Muscle layer of duodenum (tissue), 2 donors: ENCODE measurements at regions not wholly inside any gene's neighbourhood (a gene's known extent, or its start where the extent isn't known, plus 50 kb on each side); places are given as distances from the start of the nearest gene placed in this dataset.

Source experiments
- H3K27ac ChIP-seq: one replicate; pipeline ENCODE4 v1.7.0; 2013; ENCODE audit warnings: mild to moderate bottlenecking, low read length
- H3K27me3 ChIP-seq: one replicate; pipeline ENCODE4 v1.7.0; 2013; ENCODE audit warnings: low read depth, mild to moderate bottlenecking, control low read depth, low read length
- H3K36me3 ChIP-seq, 2 donors: one replicate each; pipeline ENCODE4 v1.7.0; 2013; ENCODE audit warnings: low read length in 2 of 2, control low read depth in 1 of 2, mild to moderate bottlenecking in 1 of 2; ENCODE audit not compliant: insufficient read depth in 2 of 2, control insufficient read depth in 1 of 2
- H3K4me1 ChIP-seq, 2 donors: one replicate each; pipeline ENCODE4 v1.7.0; 2013; ENCODE audit warnings: low read length in 2 of 2, mild to moderate bottlenecking in 2 of 2, control low read depth in 1 of 2, moderate library complexity in 1 of 2; ENCODE audit not compliant: insufficient read depth in 2 of 2, control insufficient read depth in 1 of 2
- H3K4me3 ChIP-seq, 2 donors: one replicate each; pipeline ENCODE4 v1.7.0; 2013; ENCODE audit warnings: low read length in 2 of 2, low read depth in 1 of 2, mild to moderate bottlenecking in 1 of 2
- H3K9me3 ChIP-seq, 2 donors: one replicate each; pipeline ENCODE4 v1.7.0; 2013; ENCODE audit warnings: low read length in 2 of 2, control low read depth in 1 of 2, mild to moderate bottlenecking in 1 of 2; ENCODE audit not compliant: control insufficient read depth in 1 of 2
- donor health status: healthy.

DNA sequence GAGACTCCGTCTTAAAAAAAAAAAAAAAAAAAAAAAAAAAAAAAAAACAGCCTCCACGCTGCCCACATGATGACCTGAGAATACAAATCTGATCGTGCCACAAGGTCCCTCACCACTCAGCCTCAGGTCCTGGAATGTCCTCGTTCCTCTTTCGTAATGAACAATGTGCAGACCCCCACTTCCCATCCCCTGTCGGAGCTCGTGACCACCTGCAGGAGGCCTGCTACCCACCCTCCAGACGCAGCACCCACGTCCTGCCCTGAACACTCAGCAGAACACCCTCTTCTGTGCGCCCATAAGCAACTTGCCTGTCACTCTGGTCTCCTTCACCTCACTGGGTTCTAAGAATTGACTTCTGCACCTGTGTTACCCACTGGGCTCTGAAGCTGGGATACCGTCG, 166.4 kb downstream of the KATNAL1 start:
- Histone ChIP-seq H3K4me3 (no peak overlapping the region), H3K27ac (no peak overlapping the region), H3K36me3 (no peaks in the 10 kb centered on the region), H3K4me1 (peaks cover 0 to 13% of the 10 kb centered on the region in 2 donors), H3K9me3 (no peaks in the 10 kb centered on the region), H3K27me3 (no peaks in the 10 kb centered on the region)

DNA sequence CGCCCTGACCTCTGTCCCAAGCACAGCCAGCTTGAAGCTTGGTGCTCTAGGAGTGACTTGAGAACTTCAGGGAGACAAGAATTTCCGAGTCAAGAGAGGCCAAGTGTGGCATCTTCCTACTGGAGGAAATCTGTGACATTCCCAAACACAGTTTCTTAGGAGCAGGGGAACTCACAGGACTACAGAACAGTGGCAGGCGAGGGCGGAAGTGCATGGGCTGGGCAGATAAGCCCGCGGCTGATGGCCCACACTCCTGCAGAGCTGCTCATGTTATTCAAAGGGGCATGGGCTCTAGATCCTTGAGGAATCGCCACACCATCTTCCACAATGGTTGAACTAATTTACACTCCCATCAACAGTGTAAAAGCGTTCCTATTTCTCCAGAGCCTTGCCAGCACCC, 168.8 kb downstream of the KATNAL1 start:
- Histone ChIP-seq H3K9me3 (no peaks in the 10 kb centered on the region), H3K27me3 (no peaks in the 10 kb centered on the region), H3K4me1 (peaks cover 0 to 18% of the 10 kb centered on the region in 2 donors), H3K4me3 (no peak overlapping the region), H3K36me3 (no peaks in the 10 kb centered on the region), H3K27ac (no peak overlapping the region)

GRCh38 chr13:30135868-30136267, 171.5 kb downstream of the KATNAL1 start:
- H3K36me3 ChIP-seq: no peaks in the 10 kb centered on the region
- no peak overlapping the region for H3K4me3 ChIP-seq
- no peak overlapping the region for H3K27ac ChIP-seq
- no peaks in the 10 kb centered on the region for H3K9me3 ChIP-seq
- H3K4me1 ChIP-seq: peaks cover 0 to 17% of the 10 kb centered on the region in 2 donors
- no peaks in the 10 kb centered on the region for H3K27me3 ChIP-seq

DNA sequence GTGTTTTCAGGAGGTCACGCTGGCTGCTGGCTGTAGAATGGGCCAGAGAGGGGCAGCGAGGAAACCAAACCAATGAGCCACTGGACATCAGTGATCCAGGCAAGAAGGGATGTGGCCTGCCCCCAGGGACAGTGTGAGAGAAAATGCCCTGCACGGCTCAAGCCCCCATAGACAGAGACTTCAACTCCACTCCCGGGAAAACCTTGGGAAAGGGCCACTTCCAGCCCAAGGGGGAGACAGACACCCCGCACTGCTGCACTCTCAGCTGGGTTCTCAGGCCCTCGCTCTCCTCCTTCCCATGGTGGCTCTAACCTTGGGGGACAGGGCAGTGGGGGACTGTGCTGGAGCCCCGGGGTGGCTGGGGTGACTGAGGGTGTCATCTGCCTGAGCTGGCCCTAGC, 172.0 kb downstream of the KATNAL1 start:
- Histone ChIP-seq H3K9me3 (no peaks in the 10 kb centered on the region), H3K27me3 (no peaks in the 10 kb centered on the region), H3K4me1 (peaks cover 0 to 17% of the 10 kb centered on the region in 2 donors), H3K4me3 (no peak overlapping the region), H3K36me3 (no peaks in the 10 kb centered on the region), H3K27ac (no peak overlapping the region)

DNA sequence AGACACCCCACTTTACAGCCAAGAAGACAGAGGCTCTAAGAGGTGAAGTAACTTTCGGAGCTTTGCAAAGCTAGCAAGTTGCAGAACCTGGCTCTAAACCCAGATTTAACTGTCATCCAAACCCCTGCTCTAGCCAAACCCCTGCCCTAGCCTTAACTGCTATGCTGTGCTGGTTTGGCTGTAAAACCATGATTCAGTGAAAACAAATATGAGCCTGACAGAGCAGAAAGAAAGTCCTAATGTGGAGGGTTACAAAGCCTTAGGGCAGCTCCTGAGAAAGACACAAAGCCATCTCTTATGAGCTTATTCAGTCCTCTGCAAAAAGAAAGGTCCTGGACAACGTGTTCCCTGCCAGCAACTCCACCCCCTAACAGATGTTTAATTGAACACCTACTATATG, 172.8 kb downstream of the KATNAL1 start:
- Histone ChIP-seq H3K4me3 (no peak overlapping the region), H3K27me3 (no peaks in the 10 kb centered on the region), H3K4me1 (peaks cover 0 to 17% of the 10 kb centered on the region in 2 donors), H3K27ac (no peak overlapping the region), H3K36me3 (no peaks in the 10 kb centered on the region), H3K9me3 (no peaks in the 10 kb centered on the region)

GRCh38 chr13:30133996-30134395, 173.4 kb downstream of the KATNAL1 start:
- H3K27ac ChIP-seq: no peak overlapping the region

GRCh38 chr13:30133554-30133912, 173.8 kb downstream of the KATNAL1 start:
- no peaks in the 10 kb centered on the region for H3K36me3 ChIP-seq
- no peak overlapping the region for H3K27ac ChIP-seq
- H3K4me1 ChIP-seq: peaks cover 0 to 17% of the 10 kb centered on the region in 2 donors
- no peaks in the 10 kb centered on the region for H3K9me3 ChIP-seq
- H3K4me3 ChIP-seq: no peak overlapping the region
- no peaks in the 10 kb centered on the region for H3K27me3 ChIP-seq

More at GRCh38 chr13:30133996-30134395, 173.4 kb downstream of the KATNAL1 start:
- H3K27me3 ChIP-seq: no peaks in the 10 kb centered on the region
- H3K9me3 ChIP-seq: no peaks in the 10 kb centered on the region
- no peak overlapping the region for H3K4me3 ChIP-seq
- H3K36me3 ChIP-seq: no peaks in the 10 kb centered on the region
- peaks cover 0 to 17% of the 10 kb centered on the region in 2 donors for H3K4me1 ChIP-seq

DNA sequence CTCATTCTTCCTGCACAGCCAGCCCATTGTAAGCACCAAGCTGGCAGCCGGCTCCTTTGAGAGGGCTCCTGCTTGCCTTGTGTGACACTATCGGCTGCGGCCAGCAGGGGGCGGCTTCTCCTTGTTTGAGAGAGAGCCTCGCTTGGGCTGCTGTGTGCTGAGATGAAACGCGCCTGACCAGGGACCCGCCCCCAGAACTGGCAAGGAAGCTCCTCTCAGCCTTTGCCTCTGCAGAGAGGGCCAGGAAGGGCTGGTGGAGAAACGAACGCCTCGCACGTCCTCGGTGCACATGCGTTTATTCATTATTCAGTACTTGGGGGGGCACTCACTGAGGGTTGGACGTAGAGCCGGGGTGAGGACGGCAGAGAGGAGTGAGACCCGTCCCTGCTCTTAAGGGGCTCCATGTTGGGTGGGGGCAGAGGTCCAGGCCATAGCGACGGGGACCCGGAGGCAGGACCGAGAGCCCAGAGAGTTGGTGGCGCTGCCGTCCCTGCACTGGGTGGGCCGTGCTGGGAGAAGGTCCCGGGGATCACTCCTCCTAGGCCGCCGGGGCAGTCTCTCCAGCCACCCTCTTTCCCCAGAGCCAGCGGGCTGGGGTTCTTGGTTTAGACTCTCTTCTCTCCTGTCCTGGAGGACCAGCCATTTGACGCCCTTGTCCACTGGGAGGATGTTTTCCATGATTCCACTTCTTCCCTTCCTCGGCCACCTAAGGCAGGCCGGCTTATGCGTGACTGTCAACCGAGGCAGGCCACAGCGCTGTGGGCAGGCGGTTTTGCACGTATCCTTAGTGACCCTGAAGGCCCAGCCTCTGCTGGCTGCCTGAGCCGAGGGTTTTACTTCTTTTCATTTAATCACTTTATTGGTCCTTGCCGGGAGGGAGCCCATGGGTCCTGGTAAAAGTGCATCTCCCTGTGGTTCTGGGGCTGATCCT, 174.5 kb downstream of the KATNAL1 start:
- H3K4me1 ChIP-seq: peaks cover 0 to 17% of the 10 kb centered on the region in 2 donors
- H3K27me3 ChIP-seq: no peaks in the 10 kb centered on the region
- no peaks in the 10 kb centered on the region for H3K36me3 ChIP-seq
- H3K4me3 ChIP-seq: no peak overlapping the region
- H3K9me3 ChIP-seq: no peaks in the 10 kb centered on the region
- no peak overlapping the region for H3K27ac ChIP-seq

- no peaks in the 10 kb centered on the region for H3K36me3 ChIP-seq
- no peaks in the 10 kb centered on the region for H3K27me3 ChIP-seq
- peaks cover 0 to 22% of the 10 kb centered on the region in 2 donors for H3K4me1 ChIP-seq
Measured at GRCh38 chr13:30129411-30129810, 177.9 kb downstream of the KATNAL1 start.

DNA sequence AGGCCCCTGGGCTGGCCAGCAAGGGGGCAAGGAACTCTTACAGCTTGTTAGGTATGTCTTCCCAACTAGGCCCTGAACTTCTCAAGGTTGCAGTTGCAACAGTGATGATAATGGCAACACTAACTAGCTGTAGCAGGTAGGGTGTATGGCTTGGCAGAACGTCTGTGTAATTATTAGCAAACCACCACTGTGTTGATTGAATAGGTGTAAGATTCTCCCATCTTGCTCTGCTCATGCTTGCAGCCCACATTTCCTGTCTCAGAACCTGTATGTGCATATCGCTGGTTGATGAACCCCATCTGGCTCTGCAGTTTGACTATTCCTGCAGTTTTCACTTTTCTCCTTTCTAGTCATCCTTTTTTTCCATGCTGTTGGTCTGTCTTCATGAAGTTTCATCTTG, 178.8 kb downstream of the KATNAL1 start:
- Histone ChIP-seq H3K27me3 (no peaks in the 10 kb centered on the region), H3K4me3 (no peak overlapping the region)

More at GRCh38 chr13:30129411-30129810, 177.9 kb downstream of the KATNAL1 start:
- H3K27ac ChIP-seq: no peak overlapping the region
- no peak overlapping the region for H3K4me3 ChIP-seq
- no peaks in the 10 kb centered on the region for H3K9me3 ChIP-seq

DNA sequence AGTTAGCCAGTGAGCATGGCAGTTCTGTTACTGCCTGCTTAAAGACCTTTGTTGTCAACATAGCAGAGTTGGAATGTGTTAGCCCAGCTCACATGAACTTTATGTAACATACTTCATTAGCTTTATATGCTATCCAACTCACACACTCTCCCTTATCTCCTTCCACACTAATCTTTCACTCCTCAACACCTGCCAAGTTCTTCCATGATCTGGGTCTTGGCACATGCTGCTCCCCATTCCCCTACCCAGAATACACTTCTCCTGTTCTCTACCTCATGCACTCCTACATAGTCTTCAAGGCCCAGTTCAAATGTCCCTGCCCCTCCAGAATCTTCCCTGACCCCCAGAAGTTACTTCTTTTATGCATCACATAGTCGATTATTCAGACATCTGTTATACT, 179.3 kb downstream of the KATNAL1 start:
- peaks cover 0 to 14% of the 10 kb centered on the region in 2 donors for H3K4me1 ChIP-seq
- H3K27ac ChIP-seq: no peak overlapping the region
- no peaks in the 10 kb centered on the region for H3K9me3 ChIP-seq
- H3K36me3 ChIP-seq: no peaks in the 10 kb centered on the region
- no peak overlapping the region for H3K4me3 ChIP-seq
- no peaks in the 10 kb centered on the region for H3K27me3 ChIP-seq

More for the DNA sequence above, 178.8 kb downstream of the KATNAL1 start:
- H3K36me3 ChIP-seq: no peaks in the 10 kb centered on the region
- H3K4me1 ChIP-seq: peaks cover 0 to 17% of the 10 kb centered on the region in 2 donors
- H3K9me3 ChIP-seq: no peaks in the 10 kb centered on the region
- H3K27ac ChIP-seq: no peak overlapping the region
